ENCODE measurements at regions not wholly inside any gene's neighbourhood (a gene's known extent, or its start where the extent isn't known, plus 50 kb on each side); places are given as distances from the start of the nearest gene placed in this dataset.
"Not testable (repeated sequence)": the region's sequence is repeated elsewhere in the genome, so short reads cannot be mapped to it uniquely, and the experiment has no call there.

- FAIRE-seq; H3K27ac ChIP-seq (ENCODE audit: low read depth in 1 of 3, low read length in 2 of 3); H3K4me3 ChIP-seq (ENCODE audit: low read depth in 1 of 3, low read length in 3 of 3); H3K4me1 ChIP-seq (ENCODE audit: control insufficient read depth in 3 of 3, insufficient read depth in 2 of 3, low read depth in 1 of 3, low read length in 2 of 3); DNase-seq; H3K36me3 ChIP-seq (ENCODE audit: control insufficient read depth in 3 of 3, insufficient read depth in 2 of 3, low read depth in 1 of 3, low read length in 3 of 3); H3K27me3 ChIP-seq (ENCODE audit: control insufficient read depth in 3 of 3, insufficient read depth in 3 of 3, low read length in 3 of 3): not testable (repeated sequence)
- WGBS, 3 donors: 90 to 93% (median 92%) methylated on average over 16 of the region's 16 CpGs
- H3K9me3 ChIP-seq (ENCODE audit: control insufficient read depth in 2 of 2, insufficient read depth in 1 of 2, low read depth in 1 of 2, low read length in 1 of 2): peaks cover 0 to 14% of the 10 kb centered on the region in 2 donors
These were observed 64.5 kb upstream of the HTR1E start for GRCh38 chr6:86872810-86873209.

- no peak for FAIRE-seq
- H3K4me1 ChIP-seq (ENCODE audit: control insufficient read depth in 3 of 3, insufficient read depth in 2 of 3, low read depth in 1 of 3, low read length in 2 of 3): no peaks in the 10 kb centered on the region
- WGBS, 3 donors: 4 to 30% (median 13%) methylated on average over 1 of the region's 1 CpG
- H3K9me3 ChIP-seq (ENCODE audit: control insufficient read depth in 2 of 2, insufficient read depth in 1 of 2, low read depth in 1 of 2, low read length in 1 of 2): peaks cover 0 to 23% of the 10 kb centered on the region in 2 donors
- H3K36me3 ChIP-seq (ENCODE audit: control insufficient read depth in 3 of 3, insufficient read depth in 2 of 3, low read depth in 1 of 3, low read length in 3 of 3): no peaks in the 10 kb centered on the region
- H3K27me3 ChIP-seq (ENCODE audit: control insufficient read depth in 3 of 3, insufficient read depth in 3 of 3, low read length in 3 of 3): no peaks in the 10 kb centered on the region
- no peak for DNase-seq
- H3K4me3 ChIP-seq (ENCODE audit: low read depth in 1 of 3, low read length in 3 of 3): no peak overlapping the region
- H3K27ac ChIP-seq (ENCODE audit: low read depth in 1 of 3, low read length in 2 of 3): no peak overlapping the region
These were observed 65.6 kb upstream of the HTR1E start for GRCh38 chr6:86871681-86872080.

- H3K4me1 ChIP-seq (ENCODE audit: control insufficient read depth in 3 of 3, insufficient read depth in 2 of 3, low read depth in 1 of 3, low read length in 2 of 3): no peaks in the 10 kb centered on the region
- no peaks in the 10 kb centered on the region for H3K27me3 ChIP-seq (ENCODE audit: control insufficient read depth in 3 of 3, insufficient read depth in 3 of 3, low read length in 3 of 3)
- WGBS, 3 donors: 71 to 83% (median 80%) methylated on average over 1 of the region's 1 CpG
- H3K36me3 ChIP-seq (ENCODE audit: control insufficient read depth in 3 of 3, insufficient read depth in 2 of 3, low read depth in 1 of 3, low read length in 3 of 3): no peaks in the 10 kb centered on the region
- peaks cover 0 to 23% of the 10 kb centered on the region in 2 donors for H3K9me3 ChIP-seq (ENCODE audit: control insufficient read depth in 2 of 2, insufficient read depth in 1 of 2, low read depth in 1 of 2, low read length in 1 of 2)
- no peak overlapping the region for H3K27ac ChIP-seq (ENCODE audit: low read depth in 1 of 3, low read length in 2 of 3)
- DNase-seq (no peak), FAIRE-seq (no peak)
- H3K4me3 ChIP-seq (ENCODE audit: low read depth in 1 of 3, low read length in 3 of 3): no peak overlapping the region
These were observed 67.8 kb upstream of the HTR1E start for GRCh38 chr6:86869500-86869899.

GRCh38 chr6:86859513-86859912 lies 77.8 kb upstream of the HTR1E start:
- Histone ChIP-seq H3K27ac (ENCODE audit: low read depth in 1 of 3, low read length in 2 of 3) (no peak overlapping the region), H3K36me3 (ENCODE audit: control insufficient read depth in 3 of 3, insufficient read depth in 2 of 3, low read depth in 1 of 3, low read length in 3 of 3) (no peaks in the 10 kb centered on the region), H3K9me3 (ENCODE audit: control insufficient read depth in 2 of 2, insufficient read depth in 1 of 2, low read depth in 1 of 2, low read length in 1 of 2) (no peaks in the 10 kb centered on the region), H3K4me1 (ENCODE audit: control insufficient read depth in 3 of 3, insufficient read depth in 2 of 3, low read depth in 1 of 3, low read length in 2 of 3) (no peaks in the 10 kb centered on the region), H3K27me3 (ENCODE audit: control insufficient read depth in 3 of 3, insufficient read depth in 3 of 3, low read length in 3 of 3) (no peaks in the 10 kb centered on the region), H3K4me3 (ENCODE audit: low read depth in 1 of 3, low read length in 3 of 3) (no peak overlapping the region)
- DNase-seq (no peak), FAIRE-seq (no peak)

GRCh38 chr6:86858970-86859369 lies 78.4 kb upstream of the HTR1E start:
- H3K36me3 ChIP-seq (ENCODE audit: control insufficient read depth in 3 of 3, insufficient read depth in 2 of 3, low read depth in 1 of 3, low read length in 3 of 3): no peaks in the 10 kb centered on the region
- FAIRE-seq (no peak), DNase-seq (no peak)
- H3K4me3 ChIP-seq (ENCODE audit: low read depth in 1 of 3, low read length in 3 of 3): no peak overlapping the region
- no peaks in the 10 kb centered on the region for H3K27me3 ChIP-seq (ENCODE audit: control insufficient read depth in 3 of 3, insufficient read depth in 3 of 3, low read length in 3 of 3)
- H3K9me3 ChIP-seq (ENCODE audit: control insufficient read depth in 2 of 2, insufficient read depth in 1 of 2, low read depth in 1 of 2, low read length in 1 of 2): no peaks in the 10 kb centered on the region
- 88 to 97% (median 90%) methylated on average over 3 of the region's 3 CpGs for WGBS, 3 donors
- H3K4me1 ChIP-seq (ENCODE audit: control insufficient read depth in 3 of 3, insufficient read depth in 2 of 3, low read depth in 1 of 3, low read length in 2 of 3): no peaks in the 10 kb centered on the region
- no peak overlapping the region for H3K27ac ChIP-seq (ENCODE audit: low read depth in 1 of 3, low read length in 2 of 3)

GRCh38 chr6:86857783-86858182 lies 79.5 kb upstream of the HTR1E start:
- Histone ChIP-seq H3K9me3 (ENCODE audit: control insufficient read depth in 2 of 2, insufficient read depth in 1 of 2, low read depth in 1 of 2, low read length in 1 of 2) (no peaks in the 10 kb centered on the region), H3K27ac (ENCODE audit: low read depth in 1 of 3, low read length in 2 of 3) (no peak overlapping the region), H3K4me1 (ENCODE audit: control insufficient read depth in 3 of 3, insufficient read depth in 2 of 3, low read depth in 1 of 3, low read length in 2 of 3) (no peaks in the 10 kb centered on the region), H3K36me3 (ENCODE audit: control insufficient read depth in 3 of 3, insufficient read depth in 2 of 3, low read depth in 1 of 3, low read length in 3 of 3) (no peaks in the 10 kb centered on the region), H3K27me3 (ENCODE audit: control insufficient read depth in 3 of 3, insufficient read depth in 3 of 3, low read length in 3 of 3) (no peaks in the 10 kb centered on the region), H3K4me3 (ENCODE audit: low read depth in 1 of 3, low read length in 3 of 3) (no peak overlapping the region)
- FAIRE-seq (no peak), DNase-seq (no peak)
- WGBS, 3 donors: 74 to 86% (median 75%) methylated on average over 2 of the region's 2 CpGs

- FAIRE-seq (no peak), DNase-seq (peak; percentile 34 to 38)
- no peak overlapping the region for H3K27ac ChIP-seq (ENCODE audit: low read depth in 1 of 3, low read length in 2 of 3)
- WGBS, 3 donors: 21 to 27% (median 24%) methylated on average over 3 of the region's 3 CpGs
- H3K27me3 ChIP-seq (ENCODE audit: control insufficient read depth in 3 of 3, insufficient read depth in 3 of 3, low read length in 3 of 3): no peaks in the 10 kb centered on the region
- no peaks in the 10 kb centered on the region for H3K9me3 ChIP-seq (ENCODE audit: control insufficient read depth in 2 of 2, insufficient read depth in 1 of 2, low read depth in 1 of 2, low read length in 1 of 2)
- H3K4me3 ChIP-seq (ENCODE audit: low read depth in 1 of 3, low read length in 3 of 3): no peak overlapping the region
- H3K4me1 ChIP-seq (ENCODE audit: control insufficient read depth in 3 of 3, insufficient read depth in 2 of 3, low read depth in 1 of 3, low read length in 2 of 3): no peaks in the 10 kb centered on the region
- H3K36me3 ChIP-seq (ENCODE audit: control insufficient read depth in 3 of 3, insufficient read depth in 2 of 3, low read depth in 1 of 3, low read length in 3 of 3): no peaks in the 10 kb centered on the region
These were observed 80.3 kb upstream of the HTR1E start for GRCh38 chr6:86856937-86857563.

GRCh38 chr6:86856379-86856778 lies 80.9 kb upstream of the HTR1E start:
- H3K27ac ChIP-seq (ENCODE audit: low read depth in 1 of 3, low read length in 2 of 3): no peak overlapping the region
- H3K4me3 ChIP-seq (ENCODE audit: low read depth in 1 of 3, low read length in 3 of 3): no peak overlapping the region
- FAIRE-seq: no peak
- H3K9me3 ChIP-seq (ENCODE audit: control insufficient read depth in 2 of 2, insufficient read depth in 1 of 2, low read depth in 1 of 2, low read length in 1 of 2): no peaks in the 10 kb centered on the region
- DNase-seq: peak in 1 of 2 donors; percentile 8
- no peaks in the 10 kb centered on the region for H3K4me1 ChIP-seq (ENCODE audit: control insufficient read depth in 3 of 3, insufficient read depth in 2 of 3, low read depth in 1 of 3, low read length in 2 of 3)
- H3K36me3 ChIP-seq (ENCODE audit: control insufficient read depth in 3 of 3, insufficient read depth in 2 of 3, low read depth in 1 of 3, low read length in 3 of 3): no peaks in the 10 kb centered on the region
- H3K27me3 ChIP-seq (ENCODE audit: control insufficient read depth in 3 of 3, insufficient read depth in 3 of 3, low read length in 3 of 3): no peaks in the 10 kb centered on the region

GRCh38 chr6:86848986-86849385 lies 88.3 kb upstream of the HTR1E start:
- H3K27me3 ChIP-seq (ENCODE audit: control insufficient read depth in 3 of 3, insufficient read depth in 3 of 3, low read length in 3 of 3): no peaks in the 10 kb centered on the region
- FAIRE-seq (no peak), DNase-seq (no peak)
- no peak overlapping the region for H3K4me3 ChIP-seq (ENCODE audit: low read depth in 1 of 3, low read length in 3 of 3)
- H3K9me3 ChIP-seq (ENCODE audit: control insufficient read depth in 2 of 2, insufficient read depth in 1 of 2, low read depth in 1 of 2, low read length in 1 of 2): no peaks in the 10 kb centered on the region
- H3K36me3 ChIP-seq (ENCODE audit: control insufficient read depth in 3 of 3, insufficient read depth in 2 of 3, low read depth in 1 of 3, low read length in 3 of 3): no peaks in the 10 kb centered on the region
- H3K27ac ChIP-seq (ENCODE audit: low read depth in 1 of 3, low read length in 2 of 3): no peak overlapping the region
- H3K4me1 ChIP-seq (ENCODE audit: control insufficient read depth in 3 of 3, insufficient read depth in 2 of 3, low read depth in 1 of 3, low read length in 2 of 3): no peaks in the 10 kb centered on the region

Data from small intestine (tissue), 7 donors.